ENCODE measurements at regions not wholly inside any gene's neighbourhood (a gene's known extent, or its start where the extent isn't known, plus 50 kb on each side); places are given as distances from the start of the nearest gene placed in this dataset.
A peak's percentile ranks its signal among the peaks of the same experiment; 100 is the strongest.
"Not testable (repeated sequence)": the region's sequence is repeated elsewhere in the genome, so short reads cannot be mapped to it uniquely, and the experiment has no call there.

- Mint-ChIP-seq H3K4me3 (no peak overlapping the region), H3K36me3 (ENCODE audit: low read depth) (peaks cover 12% of the 10 kb centered on the region), H3K9me3 (no peaks in the 10 kb centered on the region), H3K27me3 (ENCODE audit: insufficient read depth) (no peaks in the 10 kb centered on the region), H3K27ac (no peak overlapping the region), H3K4me1 (ENCODE audit: low read depth) (peaks cover 33% of the 10 kb centered on the region)
- no peak for DNase-seq (ENCODE audit: low spot score)
- intact Hi-C loops (cut with micrococcal nuclease), result no loop called here
These were observed 481.6 kb downstream of the PCNX1 start for GRCh38 chr14:71388862-71389261.

- Mint-ChIP-seq H3K9me3 (no peaks in the 10 kb centered on the region), H3K36me3 (ENCODE audit: low read depth) (peaks cover 6% of the 10 kb centered on the region), H3K27ac (no peak overlapping the region), H3K4me3 (no peak overlapping the region), H3K4me1 (ENCODE audit: low read depth) (peaks cover 52% of the 10 kb centered on the region), H3K27me3 (ENCODE audit: insufficient read depth) (no peaks in the 10 kb centered on the region)
- no peak for DNase-seq (ENCODE audit: low spot score)
- intact Hi-C loops (cut with micrococcal nuclease), result no loop called here
These were observed 487.1 kb downstream of the PCNX1 start for GRCh38 chr14:71394386-71394785.

GRCh38 chr14:71395151-71395604, 487.9 kb downstream of the PCNX1 start:
- no peak overlapping the region for H3K4me3 Mint-ChIP-seq
- H3K27ac Mint-ChIP-seq, result peak overlapping the region; percentile 47
- H3K27me3 Mint-ChIP-seq (ENCODE audit: insufficient read depth), result no peaks in the 10 kb centered on the region
- intact Hi-C loops (cut with micrococcal nuclease), result loop anchor here (5.0 kb wide), 1 partner anchor 33 kb away; no protein-coding TSS in a partner anchor
- DNase-seq (ENCODE audit: low spot score), result no peak
- H3K36me3 Mint-ChIP-seq (ENCODE audit: low read depth), result peaks cover 6% of the 10 kb centered on the region
- H3K9me3 Mint-ChIP-seq, result no peaks in the 10 kb centered on the region
- H3K4me1 Mint-ChIP-seq (ENCODE audit: low read depth), result peaks cover 52% of the 10 kb centered on the region

- Mint-ChIP-seq H3K36me3 (ENCODE audit: low read depth) (peaks cover 6% of the 10 kb centered on the region), H3K4me3 (no peak overlapping the region), H3K27ac (peak overlapping the region; percentile 3), H3K27me3 (ENCODE audit: insufficient read depth) (no peaks in the 10 kb centered on the region), H3K9me3 (no peaks in the 10 kb centered on the region), H3K4me1 (ENCODE audit: low read depth) (peaks cover 57% of the 10 kb centered on the region)
- intact Hi-C loops (cut with micrococcal nuclease), result loop anchor here (5.0 kb wide), 1 partner anchor 33 kb away; no protein-coding TSS in a partner anchor
- DNase-seq (ENCODE audit: low spot score), result no peak
These were observed 488.4 kb downstream of the PCNX1 start for GRCh38 chr14:71395636-71396035.

GRCh38 chr14:71396050-71396677, 488.9 kb downstream of the PCNX1 start:
- peaks cover 62% of the 10 kb centered on the region for H3K4me1 Mint-ChIP-seq (ENCODE audit: low read depth)

GRCh38 chr14:71397371-71397770, 490.1 kb downstream of the PCNX1 start:
- Mint-ChIP-seq H3K4me1 (ENCODE audit: low read depth) (peaks cover 59% of the 10 kb centered on the region), H3K4me3 (no peak overlapping the region), H3K9me3 (no peaks in the 10 kb centered on the region), H3K27ac (peak overlapping the region; percentile 53), H3K27me3 (ENCODE audit: insufficient read depth) (no peaks in the 10 kb centered on the region), H3K36me3 (ENCODE audit: low read depth) (peaks cover 4% of the 10 kb centered on the region)
- DNase-seq (ENCODE audit: low spot score), result no peak
- intact Hi-C loops (cut with micrococcal nuclease), result loop anchor here (5.0 kb wide), 1 partner anchor 35 kb away; no protein-coding TSS in a partner anchor

More at GRCh38 chr14:71396050-71396677, 488.9 kb downstream of the PCNX1 start:
- Mint-ChIP-seq H3K36me3 (ENCODE audit: low read depth) (peaks cover 6% of the 10 kb centered on the region), H3K27ac (peak overlapping the region; percentile 3), H3K4me3 (no peak overlapping the region), H3K27me3 (ENCODE audit: insufficient read depth) (no peaks in the 10 kb centered on the region), H3K9me3 (no peaks in the 10 kb centered on the region)
- intact Hi-C loops (cut with micrococcal nuclease), result loop anchor here (5.0 kb wide), 1 partner anchor 34 kb away; no protein-coding TSS in a partner anchor
- no peak for DNase-seq (ENCODE audit: low spot score)

- H3K36me3 Mint-ChIP-seq (ENCODE audit: low read depth), result peaks cover 2% of the 10 kb centered on the region
- no peaks in the 10 kb centered on the region for H3K27me3 Mint-ChIP-seq (ENCODE audit: insufficient read depth)
- H3K4me1 Mint-ChIP-seq (ENCODE audit: low read depth), result peaks cover 60% of the 10 kb centered on the region
- H3K27ac Mint-ChIP-seq, result peak overlapping the region; percentile 94
- intact Hi-C loops (cut with micrococcal nuclease), result loop anchor here (2.0 to 5.0 kb wide), 2 partner anchors 26 to 36 kb away; no protein-coding TSS in a partner anchor
- H3K9me3 Mint-ChIP-seq, result no peaks in the 10 kb centered on the region
- no peak for DNase-seq (ENCODE audit: low spot score)
- no peak overlapping the region for H3K4me3 Mint-ChIP-seq
These were observed 491.2 kb downstream of the PCNX1 start for GRCh38 chr14:71398450-71398849.

GRCh38 chr14:71399057-71399487, 491.8 kb downstream of the PCNX1 start:
- peaks cover 5% of the 10 kb centered on the region for H3K36me3 Mint-ChIP-seq (ENCODE audit: low read depth)
- H3K27me3 Mint-ChIP-seq (ENCODE audit: insufficient read depth), result no peaks in the 10 kb centered on the region
- peak overlapping the region; percentile 94 for H3K27ac Mint-ChIP-seq
- H3K4me3 Mint-ChIP-seq, result peak overlapping the region; percentile 50
- intact Hi-C loops (cut with micrococcal nuclease), result loop anchor here (1.0 to 5.0 kb wide), 6 partner anchors 26 to 257 kb away; no protein-coding TSS in a partner anchor
- H3K4me1 Mint-ChIP-seq (ENCODE audit: low read depth), result peaks cover 65% of the 10 kb centered on the region
- H3K9me3 Mint-ChIP-seq, result no peaks in the 10 kb centered on the region
- peak; percentile 27 for DNase-seq (ENCODE audit: low spot score)

- H3K4me1 Mint-ChIP-seq (ENCODE audit: low read depth), result peaks cover 58% of the 10 kb centered on the region
- intact Hi-C loops (cut with micrococcal nuclease), result loop anchor here (5.0 kb wide), 1 partner anchor 96 kb away; no protein-coding TSS in a partner anchor
- peak overlapping the region; percentile 21 for H3K4me3 Mint-ChIP-seq
- H3K36me3 Mint-ChIP-seq (ENCODE audit: low read depth), result peaks cover 12% of the 10 kb centered on the region
- peak overlapping the region; percentile 68 for H3K27ac Mint-ChIP-seq
- H3K27me3 Mint-ChIP-seq (ENCODE audit: insufficient read depth), result no peaks in the 10 kb centered on the region
- no peaks in the 10 kb centered on the region for H3K9me3 Mint-ChIP-seq
- DNase-seq (ENCODE audit: low spot score), result no peak
These were observed 493.6 kb downstream of the PCNX1 start for GRCh38 chr14:71400871-71401321.

- not testable (repeated sequence) for DNase-seq (ENCODE audit: low spot score); H3K27me3 Mint-ChIP-seq (ENCODE audit: insufficient read depth); H3K9me3 Mint-ChIP-seq; H3K4me3 Mint-ChIP-seq; H3K27ac Mint-ChIP-seq
- Mint-ChIP-seq H3K4me1 (ENCODE audit: low read depth) (peaks cover 54% of the 10 kb centered on the region), H3K36me3 (ENCODE audit: low read depth) (peaks cover 11% of the 10 kb centered on the region)
- intact Hi-C loops (cut with micrococcal nuclease), result loop anchor here (5.0 kb wide), 1 partner anchor 95 kb away; no protein-coding TSS in a partner anchor
These were observed 495.2 kb downstream of the PCNX1 start for GRCh38 chr14:71402415-71402814.

GRCh38 chr14:71403656-71404055, 496.4 kb downstream of the PCNX1 start:
- H3K9me3 Mint-ChIP-seq, result no peaks in the 10 kb centered on the region
- peak overlapping the region; percentile 67 for H3K27ac Mint-ChIP-seq
- peaks cover 15% of the 10 kb centered on the region for H3K36me3 Mint-ChIP-seq (ENCODE audit: low read depth)
- no peaks in the 10 kb centered on the region for H3K27me3 Mint-ChIP-seq (ENCODE audit: insufficient read depth)
- no peak overlapping the region for H3K4me3 Mint-ChIP-seq
- peak; percentile 15 for DNase-seq (ENCODE audit: low spot score)
- H3K4me1 Mint-ChIP-seq (ENCODE audit: low read depth), result peaks cover 56% of the 10 kb centered on the region
- intact Hi-C loops (cut with micrococcal nuclease), result loop anchor here (1.0 to 5.0 kb wide), 4 partner anchors 8 to 264 kb away; no protein-coding TSS in a partner anchor

GRCh38 chr14:71405676-71406075, 498.4 kb downstream of the PCNX1 start:
- DNase-seq (ENCODE audit: low spot score), result no peak
- no peak overlapping the region for H3K27ac Mint-ChIP-seq
- intact Hi-C loops (cut with micrococcal nuclease), result loop anchor here (5.0 kb wide), 1 partner anchor 347 kb away; no protein-coding TSS in a partner anchor
- peaks cover 19% of the 10 kb centered on the region for H3K36me3 Mint-ChIP-seq (ENCODE audit: low read depth)
- no peak overlapping the region for H3K4me3 Mint-ChIP-seq
- H3K27me3 Mint-ChIP-seq (ENCODE audit: insufficient read depth), result no peaks in the 10 kb centered on the region
- H3K4me1 Mint-ChIP-seq (ENCODE audit: low read depth), result peaks cover 58% of the 10 kb centered on the region
- H3K9me3 Mint-ChIP-seq, result no peaks in the 10 kb centered on the region

Data from activated T-helper 1 cell treated with anti-CD3 and anti-CD28 coated beads, Interleukin-12 subunit alpha, Interleukin-12 subunit beta, Interleukin-2, Interleukin-4 antibody, amounts not matched to agents 30 ng/mL and 10 ng/mL and 1 ng/mL, durations not matched to agents 14 hours and 24 hours and 36 hours (primary cell).